HCT116 (cell line): ENCODE measurements at regions not wholly inside any gene's neighbourhood (a gene's known extent, or its start where the extent isn't known, plus 50 kb on each side); places are given as distances from the start of the nearest gene placed in this dataset.

Experiments used
- CTCF ChIP-seq, 3 experiments: fragments of 200-600 bp in 1 of 3; sonication (generic) in 1 of 3; IDR thresholded peaks in 2 of 3; conservative IDR thresholded peaks in 1 of 3; 2 replicates each; pipeline ENCODE4 v1.5.1; 2012 to 2017; ENCODE audit warnings: low read depth in 2 of 3, low read length in 2 of 3, antibody characterized with exemption in 1 of 3, borderline replicate concordance in 1 of 3, control low read depth in 1 of 3, mild to moderate bottlenecking in 1 of 3, mixed read lengths in 1 of 3, mixed run types in 1 of 3, moderate library complexity in 1 of 3; ENCODE audit not compliant: insufficient read depth in 1 of 3
- EZH2 ChIP-seq: fragments of 200-600 bp; sonication (generic); IDR thresholded peaks from 2 replicates; pipeline ENCODE4 v1.6.1; 2017; ENCODE audit warnings: antibody characterized with exemption, mixed run types
- POLR2AphosphoS5 ChIP-seq: IDR thresholded peaks from 2 replicates; pipeline ENCODE4 v1.6.1; 2011; ENCODE audit warnings: mild to moderate bottlenecking, low read depth, low read length, moderate library complexity
- REST ChIP-seq: IDR thresholded peaks from 2 replicates; pipeline ENCODE4 v1.6.1; 2012; ENCODE audit warnings: low read depth
- SRF ChIP-seq: IDR thresholded peaks from 2 replicates; pipeline ENCODE4 v1.6.1; 2012; ENCODE audit warnings: low read depth
- TF ChIP-seq, protein P1 (sequence below): IDR thresholded peaks from 2 replicates; pipeline ENCODE4 v1.6.1; 2011; ENCODE audit warnings: mild to moderate bottlenecking, low read length, moderate library complexity; ENCODE audit not compliant: insufficient replicate concordance; ENCODE audit errors: extremely low read depth
- TF ChIP-seq, protein P2 (sequence below): IDR thresholded peaks from 2 replicates; pipeline ENCODE4 v1.6.1; 2012

DNA sequence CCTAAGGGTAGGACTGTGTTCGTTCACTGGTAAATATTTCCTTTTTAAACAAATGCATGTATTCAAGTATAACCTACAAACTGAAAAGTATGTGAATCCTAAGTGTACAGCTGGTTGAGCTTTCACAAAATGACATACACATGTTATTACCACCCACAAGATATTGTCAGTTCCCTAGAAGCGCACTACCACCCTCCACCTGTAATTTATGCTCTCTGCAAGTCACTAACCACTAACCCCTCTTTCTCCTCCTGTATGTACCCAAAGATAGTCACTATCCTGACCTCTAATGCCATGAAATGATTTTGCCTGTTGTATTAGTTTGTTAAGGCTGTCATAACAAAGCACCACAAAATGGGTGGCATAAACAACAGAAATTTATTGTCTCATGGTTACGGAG is 82.8 kb upstream of the CHODL start:
- TF ChIP-seq, protein P1, sequence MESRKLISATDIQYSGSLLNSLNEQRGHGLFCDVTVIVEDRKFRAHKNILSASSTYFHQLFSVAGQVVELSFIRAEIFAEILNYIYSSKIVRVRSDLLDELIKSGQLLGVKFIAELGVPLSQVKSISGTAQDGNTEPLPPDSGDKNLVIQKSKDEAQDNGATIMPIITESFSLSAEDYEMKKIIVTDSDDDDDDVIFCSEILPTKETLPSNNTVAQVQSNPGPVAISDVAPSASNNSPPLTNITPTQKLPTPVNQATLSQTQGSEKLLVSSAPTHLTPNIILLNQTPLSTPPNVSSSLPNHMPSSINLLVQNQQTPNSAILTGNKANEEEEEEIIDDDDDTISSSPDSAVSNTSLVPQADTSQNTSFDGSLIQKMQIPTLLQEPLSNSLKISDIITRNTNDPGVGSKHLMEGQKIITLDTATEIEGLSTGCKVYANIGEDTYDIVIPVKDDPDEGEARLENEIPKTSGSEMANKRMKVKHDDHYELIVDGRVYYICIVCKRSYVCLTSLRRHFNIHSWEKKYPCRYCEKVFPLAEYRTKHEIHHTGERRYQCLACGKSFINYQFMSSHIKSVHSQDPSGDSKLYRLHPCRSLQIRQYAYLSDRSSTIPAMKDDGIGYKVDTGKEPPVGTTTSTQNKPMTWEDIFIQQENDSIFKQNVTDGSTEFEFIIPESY: no peak
- TF ChIP-seq, protein P2, sequence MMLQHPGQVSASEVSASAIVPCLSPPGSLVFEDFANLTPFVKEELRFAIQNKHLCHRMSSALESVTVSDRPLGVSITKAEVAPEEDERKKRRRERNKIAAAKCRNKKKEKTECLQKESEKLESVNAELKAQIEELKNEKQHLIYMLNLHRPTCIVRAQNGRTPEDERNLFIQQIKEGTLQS: no peak
- TF ChIP-seq SRF (no peak), POLR2AphosphoS5 (no peak), REST (no peak), CTCF (IDR thresholded peaks at IDR 0.05 in 2 of 3, conservative IDR thresholded peaks at IDR 0.05 in 1 of 3; ENCODE audit: borderline replicate concordance in 1 of 3, insufficient read depth in 1 of 3, low read depth in 2 of 3, low read length in 2 of 3) (no peak), EZH2 (no peak)
